Neural progenitor cell (in vitro differentiated cells): ENCODE measurements at regions not wholly inside any gene's neighbourhood (a gene's known extent, or its start where the extent isn't known, plus 50 kb on each side); places are given as distances from the start of the nearest gene placed in this dataset.

Source experiments
- EZH2 ChIP-seq: fragments of 200-600 bp; sonication (generic); IDR thresholded peaks from 2 replicates; pipeline ENCODE4 v1.6.1; 2017; ENCODE audit warnings: antibody characterized with exemption, mild to moderate bottlenecking, moderate library complexity
- EZH2phosphoT487 ChIP-seq: fragments of 200-600 bp; sonication (generic); IDR thresholded peaks from 2 replicates; pipeline ENCODE4 v1.6.1; 2017; ENCODE audit warnings: antibody characterized with exemption
- TF ChIP-seq, protein P1 (sequence below): fragments of 200-600 bp; sonication (generic); IDR thresholded peaks from 2 replicates; pipeline ENCODE4 v1.5.1; 2017; ENCODE audit warnings: antibody characterized with exemption, mild to moderate bottlenecking

DNA sequence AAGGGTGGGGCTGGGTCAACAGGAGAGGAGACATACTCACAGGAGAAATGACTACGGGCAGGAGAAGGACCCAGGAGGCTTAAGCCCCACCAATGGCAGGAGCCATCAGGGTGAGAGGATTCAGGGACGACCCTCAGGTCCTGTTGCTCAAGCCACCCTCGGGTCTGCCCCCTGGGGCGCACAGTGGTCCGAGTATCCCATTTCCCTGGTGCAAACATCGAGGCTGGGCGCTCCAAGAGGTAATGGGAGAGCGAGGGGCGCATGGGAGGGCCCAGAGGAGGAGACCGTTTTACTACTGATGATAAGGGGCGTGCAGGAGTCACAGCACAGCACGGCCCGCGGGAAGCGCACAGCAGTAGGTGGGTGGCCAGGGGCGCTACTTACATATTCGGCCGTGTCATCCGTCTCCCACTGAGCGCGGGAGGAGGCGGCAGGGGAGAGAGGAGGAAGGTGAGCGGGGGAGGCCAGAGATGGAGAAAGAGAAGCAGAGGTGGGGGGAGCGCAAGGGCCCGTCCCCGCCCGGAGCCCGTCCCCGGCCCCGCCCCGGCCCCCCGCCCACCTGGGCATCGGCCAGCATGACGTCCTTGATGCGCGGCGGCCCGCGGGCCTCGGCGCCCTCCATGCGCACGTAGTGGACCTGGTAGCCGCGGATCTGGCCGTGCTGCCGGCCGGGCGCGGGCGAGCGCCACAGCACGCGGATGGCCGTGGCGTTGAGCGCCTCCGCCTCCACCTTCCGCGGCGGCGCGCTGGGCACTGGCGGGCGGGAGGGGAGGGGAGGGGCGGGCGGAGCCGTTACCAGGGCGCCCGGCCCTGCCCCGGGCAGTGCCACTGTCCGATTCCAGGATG, 111.5 kb downstream of the PTPRS start:
- TF ChIP-seq, protein P1, sequence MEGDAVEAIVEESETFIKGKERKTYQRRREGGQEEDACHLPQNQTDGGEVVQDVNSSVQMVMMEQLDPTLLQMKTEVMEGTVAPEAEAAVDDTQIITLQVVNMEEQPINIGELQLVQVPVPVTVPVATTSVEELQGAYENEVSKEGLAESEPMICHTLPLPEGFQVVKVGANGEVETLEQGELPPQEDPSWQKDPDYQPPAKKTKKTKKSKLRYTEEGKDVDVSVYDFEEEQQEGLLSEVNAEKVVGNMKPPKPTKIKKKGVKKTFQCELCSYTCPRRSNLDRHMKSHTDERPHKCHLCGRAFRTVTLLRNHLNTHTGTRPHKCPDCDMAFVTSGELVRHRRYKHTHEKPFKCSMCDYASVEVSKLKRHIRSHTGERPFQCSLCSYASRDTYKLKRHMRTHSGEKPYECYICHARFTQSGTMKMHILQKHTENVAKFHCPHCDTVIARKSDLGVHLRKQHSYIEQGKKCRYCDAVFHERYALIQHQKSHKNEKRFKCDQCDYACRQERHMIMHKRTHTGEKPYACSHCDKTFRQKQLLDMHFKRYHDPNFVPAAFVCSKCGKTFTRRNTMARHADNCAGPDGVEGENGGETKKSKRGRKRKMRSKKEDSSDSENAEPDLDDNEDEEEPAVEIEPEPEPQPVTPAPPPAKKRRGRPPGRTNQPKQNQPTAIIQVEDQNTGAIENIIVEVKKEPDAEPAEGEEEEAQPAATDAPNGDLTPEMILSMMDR = no peak
- TF ChIP-seq EZH2 (no peak), EZH2phosphoT487 (no peak)
